ENCODE measurements at regions not wholly inside any gene's neighbourhood (a gene's known extent, or its start where the extent isn't known, plus 50 kb on each side); places are given as distances from the start of the nearest gene placed in this dataset.

DNA sequence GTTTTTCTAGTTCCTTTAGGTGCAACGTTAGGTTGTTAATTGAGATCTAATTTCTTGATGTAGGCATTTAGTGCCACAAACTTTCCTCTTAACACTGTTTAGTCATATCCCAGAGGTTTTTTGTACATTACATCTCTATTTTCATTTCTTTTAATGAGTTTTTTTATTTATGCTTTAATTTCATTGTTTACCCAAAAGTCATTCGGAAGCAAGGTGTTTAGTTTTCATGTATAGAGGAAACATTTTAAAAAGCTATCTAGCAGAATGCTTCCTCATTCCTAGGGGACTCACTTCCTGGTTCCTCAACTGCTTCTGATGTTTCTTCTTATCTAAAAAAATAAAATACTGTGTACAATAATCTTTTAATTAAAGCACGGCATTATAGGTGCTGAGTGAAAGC, 307.2 kb upstream of the CAMK1G start:
- TF ChIP-seq EGR1 (IDR thresholded peaks at IDR 0.05) (no peak), YY1 (IDR thresholded peaks at IDR 0.05; ENCODE audit: low read depth) (no peak), TEAD4 (IDR thresholded peaks at IDR 0.05) (no peak), CEBPB (IDR thresholded peaks at IDR 0.05) (no peak)

DNA sequence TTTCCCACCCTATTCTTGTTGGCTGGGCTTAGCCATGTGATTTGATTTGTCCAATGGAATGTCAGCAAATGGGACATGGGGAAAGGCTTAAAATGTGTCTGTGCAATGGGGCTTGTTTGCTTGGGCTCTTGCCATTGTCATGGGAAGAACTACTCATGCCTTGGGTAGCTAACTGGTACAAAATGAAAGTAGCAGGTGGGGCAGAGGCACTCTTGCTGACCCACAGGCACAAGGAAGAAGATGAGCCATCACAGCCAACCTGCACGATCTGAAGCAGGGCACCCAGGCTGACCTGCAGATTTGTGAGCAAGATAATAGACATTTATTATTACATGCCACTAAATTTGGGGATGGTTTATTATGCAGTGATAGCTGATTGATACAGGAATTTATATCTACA, 305.9 kb upstream of the CAMK1G start:
- TF ChIP-seq, protein P1, sequence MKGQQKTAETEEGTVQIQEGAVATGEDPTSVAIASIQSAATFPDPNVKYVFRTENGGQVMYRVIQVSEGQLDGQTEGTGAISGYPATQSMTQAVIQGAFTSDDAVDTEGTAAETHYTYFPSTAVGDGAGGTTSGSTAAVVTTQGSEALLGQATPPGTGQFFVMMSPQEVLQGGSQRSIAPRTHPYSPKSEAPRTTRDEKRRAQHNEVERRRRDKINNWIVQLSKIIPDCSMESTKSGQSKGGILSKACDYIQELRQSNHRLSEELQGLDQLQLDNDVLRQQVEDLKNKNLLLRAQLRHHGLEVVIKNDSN (IDR thresholded peaks at IDR 0.05) = no peak
- TF ChIP-seq FOXM1 (IDR thresholded peaks at IDR 0.05; ENCODE audit: borderline replicate concordance, low read depth) = no peak
- TF ChIP-seq, protein P2, sequence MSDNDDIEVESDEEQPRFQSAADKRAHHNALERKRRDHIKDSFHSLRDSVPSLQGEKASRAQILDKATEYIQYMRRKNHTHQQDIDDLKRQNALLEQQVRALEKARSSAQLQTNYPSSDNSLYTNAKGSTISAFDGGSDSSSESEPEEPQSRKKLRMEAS (IDR thresholded peaks at IDR 0.05) = no peak
- TF ChIP-seq TCF12 (IDR thresholded peaks at IDR 0.05; ENCODE audit: low read depth) = no peak
- TF ChIP-seq CEBPB (IDR thresholded peaks at IDR 0.05) = no peak
- no peak for TF ChIP-seq EP300 (IDR thresholded peaks at IDR 0.05; ENCODE audit: borderline replicate concordance)
- TF ChIP-seq CREB1 (IDR thresholded peaks at IDR 0.05; ENCODE audit: low read depth) = no peak

DNA sequence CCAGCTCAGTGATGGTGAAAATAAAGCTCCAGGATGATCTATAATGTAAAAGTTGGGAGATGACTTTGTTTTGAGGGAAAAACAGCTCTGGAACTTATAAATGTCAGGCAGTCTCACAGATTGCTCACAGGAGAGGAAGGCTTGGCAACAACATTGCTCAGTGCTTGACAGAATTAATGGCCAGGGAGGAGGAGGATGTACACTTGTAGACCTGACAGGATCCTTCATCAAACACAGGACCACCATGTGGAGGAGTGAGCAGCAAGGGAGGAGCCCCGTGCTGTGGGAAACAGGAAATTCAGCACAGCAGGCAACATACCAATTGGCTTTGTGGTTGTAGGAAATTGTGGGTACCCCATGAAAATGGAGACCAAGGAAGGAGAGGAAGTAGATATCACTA, 291.8 kb upstream of the CAMK1G start:
- TF ChIP-seq EP300 (IDR thresholded peaks at IDR 0.05; ENCODE audit: borderline replicate concordance) (no peak), YY1 (IDR thresholded peaks at IDR 0.05; ENCODE audit: low read depth) (no peak), TEAD4 (IDR thresholded peaks at IDR 0.05) (no peak), EGR1 (IDR thresholded peaks at IDR 0.05) (no peak), TAF1 (IDR thresholded peaks at IDR 0.05; ENCODE audit: low read depth) (no peak)

DNA sequence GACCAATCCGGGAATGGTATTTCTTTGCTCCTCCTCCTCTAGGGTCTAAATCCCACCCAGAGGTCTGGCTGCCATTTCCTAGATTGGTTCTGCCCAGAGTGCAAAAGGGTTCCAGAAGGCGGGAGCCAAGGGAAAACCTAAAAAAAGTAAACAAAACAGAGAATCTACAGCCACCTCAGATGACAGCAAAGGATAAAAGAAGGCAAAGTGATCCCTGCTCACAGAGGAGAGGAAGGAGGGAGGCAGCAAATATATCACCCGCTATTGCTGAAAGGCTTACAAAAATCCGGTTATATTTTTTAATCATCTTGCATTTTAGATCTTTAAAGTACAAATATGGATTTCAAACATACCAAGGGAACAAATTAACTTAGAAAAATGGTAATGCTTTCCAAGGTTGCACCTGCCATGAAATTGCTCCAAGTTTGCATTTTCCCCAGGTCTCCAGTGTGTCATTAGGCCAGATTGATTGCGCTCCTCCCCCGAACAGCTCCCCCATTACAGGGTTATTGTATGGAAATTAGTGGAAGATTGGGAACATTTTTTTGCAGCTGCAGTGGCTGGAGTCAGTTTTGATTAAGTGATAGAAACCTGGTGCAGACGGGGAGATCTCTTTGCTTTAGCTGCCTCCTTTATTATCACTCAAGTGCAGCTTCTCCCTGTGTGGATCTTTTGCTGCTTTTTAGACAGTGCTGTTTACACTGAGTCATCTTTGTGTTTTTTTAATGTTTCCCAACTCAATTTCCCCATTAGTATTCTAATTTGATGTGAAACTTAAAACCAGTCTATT, 280.5 kb upstream of the CAMK1G start:
- TF ChIP-seq TEAD4 (IDR thresholded peaks at IDR 0.05) (no peak), RAD21 (IDR thresholded peaks at IDR 0.05; ENCODE audit: low read depth) (no peak), CREB1 (IDR thresholded peaks at IDR 0.05; ENCODE audit: low read depth) (no peak), TCF12 (IDR thresholded peaks at IDR 0.05; ENCODE audit: low read depth) (no peak), TAF1 (IDR thresholded peaks at IDR 0.05; ENCODE audit: low read depth) (no peak), CEBPB (IDR thresholded peaks at IDR 0.05) (no peak), FOXM1 (IDR thresholded peaks at IDR 0.05; ENCODE audit: borderline replicate concordance, low read depth) (no peak), EP300 (IDR thresholded peaks at IDR 0.05; ENCODE audit: borderline replicate concordance) (no peak), ZBTB7A (IDR thresholded peaks at IDR 0.05; ENCODE audit: low read depth) (no peak), YY1 (IDR thresholded peaks at IDR 0.05; ENCODE audit: low read depth) (no peak)
- TF ChIP-seq, protein P3, sequence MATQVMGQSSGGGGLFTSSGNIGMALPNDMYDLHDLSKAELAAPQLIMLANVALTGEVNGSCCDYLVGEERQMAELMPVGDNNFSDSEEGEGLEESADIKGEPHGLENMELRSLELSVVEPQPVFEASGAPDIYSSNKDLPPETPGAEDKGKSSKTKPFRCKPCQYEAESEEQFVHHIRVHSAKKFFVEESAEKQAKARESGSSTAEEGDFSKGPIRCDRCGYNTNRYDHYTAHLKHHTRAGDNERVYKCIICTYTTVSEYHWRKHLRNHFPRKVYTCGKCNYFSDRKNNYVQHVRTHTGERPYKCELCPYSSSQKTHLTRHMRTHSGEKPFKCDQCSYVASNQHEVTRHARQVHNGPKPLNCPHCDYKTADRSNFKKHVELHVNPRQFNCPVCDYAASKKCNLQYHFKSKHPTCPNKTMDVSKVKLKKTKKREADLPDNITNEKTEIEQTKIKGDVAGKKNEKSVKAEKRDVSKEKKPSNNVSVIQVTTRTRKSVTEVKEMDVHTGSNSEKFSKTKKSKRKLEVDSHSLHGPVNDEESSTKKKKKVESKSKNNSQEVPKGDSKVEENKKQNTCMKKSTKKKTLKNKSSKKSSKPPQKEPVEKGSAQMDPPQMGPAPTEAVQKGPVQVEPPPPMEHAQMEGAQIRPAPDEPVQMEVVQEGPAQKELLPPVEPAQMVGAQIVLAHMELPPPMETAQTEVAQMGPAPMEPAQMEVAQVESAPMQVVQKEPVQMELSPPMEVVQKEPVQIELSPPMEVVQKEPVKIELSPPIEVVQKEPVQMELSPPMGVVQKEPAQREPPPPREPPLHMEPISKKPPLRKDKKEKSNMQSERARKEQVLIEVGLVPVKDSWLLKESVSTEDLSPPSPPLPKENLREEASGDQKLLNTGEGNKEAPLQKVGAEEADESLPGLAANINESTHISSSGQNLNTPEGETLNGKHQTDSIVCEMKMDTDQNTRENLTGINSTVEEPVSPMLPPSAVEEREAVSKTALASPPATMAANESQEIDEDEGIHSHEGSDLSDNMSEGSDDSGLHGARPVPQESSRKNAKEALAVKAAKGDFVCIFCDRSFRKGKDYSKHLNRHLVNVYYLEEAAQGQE (IDR thresholded peaks at IDR 0.05; ENCODE audit: low read depth) = no peak
- TF ChIP-seq, protein P2 (IDR thresholded peaks at IDR 0.05) = no peak
- TF ChIP-seq, protein P1 (IDR thresholded peaks at IDR 0.05) = no peak

DNA sequence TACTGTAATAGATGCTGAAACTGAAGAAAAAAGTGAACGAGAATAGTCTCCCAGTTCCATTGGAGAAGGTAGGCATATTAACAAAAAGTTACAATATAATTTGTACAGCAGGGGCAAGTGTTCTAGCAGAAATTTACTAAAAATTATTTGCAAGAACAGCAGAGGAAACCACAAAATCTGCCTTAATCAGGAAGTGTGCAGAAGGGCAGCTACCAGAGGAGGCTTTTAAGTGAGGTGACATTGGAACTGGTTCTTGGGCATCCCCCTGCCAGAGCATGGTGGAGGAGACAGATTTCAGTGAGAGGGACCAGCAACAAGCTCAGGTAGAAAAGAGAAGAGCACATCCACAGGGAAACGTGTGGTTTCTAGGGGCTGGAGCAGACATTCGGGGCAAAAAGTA, 279.3 kb upstream of the CAMK1G start:
- TF ChIP-seq CREB1 (IDR thresholded peaks at IDR 0.05; ENCODE audit: low read depth) (no peak), EP300 (IDR thresholded peaks at IDR 0.05; ENCODE audit: borderline replicate concordance) (no peak), YY1 (IDR thresholded peaks at IDR 0.05; ENCODE audit: low read depth) (no peak), TEAD4 (IDR thresholded peaks at IDR 0.05) (no peak), TCF12 (IDR thresholded peaks at IDR 0.05; ENCODE audit: low read depth) (no peak), EGR1 (IDR thresholded peaks at IDR 0.05) (no peak), FOXM1 (IDR thresholded peaks at IDR 0.05; ENCODE audit: borderline replicate concordance, low read depth) (no peak), CEBPB (IDR thresholded peaks at IDR 0.05) (no peak)
- TF ChIP-seq, protein P2 (IDR thresholded peaks at IDR 0.05) = no peak

DNA sequence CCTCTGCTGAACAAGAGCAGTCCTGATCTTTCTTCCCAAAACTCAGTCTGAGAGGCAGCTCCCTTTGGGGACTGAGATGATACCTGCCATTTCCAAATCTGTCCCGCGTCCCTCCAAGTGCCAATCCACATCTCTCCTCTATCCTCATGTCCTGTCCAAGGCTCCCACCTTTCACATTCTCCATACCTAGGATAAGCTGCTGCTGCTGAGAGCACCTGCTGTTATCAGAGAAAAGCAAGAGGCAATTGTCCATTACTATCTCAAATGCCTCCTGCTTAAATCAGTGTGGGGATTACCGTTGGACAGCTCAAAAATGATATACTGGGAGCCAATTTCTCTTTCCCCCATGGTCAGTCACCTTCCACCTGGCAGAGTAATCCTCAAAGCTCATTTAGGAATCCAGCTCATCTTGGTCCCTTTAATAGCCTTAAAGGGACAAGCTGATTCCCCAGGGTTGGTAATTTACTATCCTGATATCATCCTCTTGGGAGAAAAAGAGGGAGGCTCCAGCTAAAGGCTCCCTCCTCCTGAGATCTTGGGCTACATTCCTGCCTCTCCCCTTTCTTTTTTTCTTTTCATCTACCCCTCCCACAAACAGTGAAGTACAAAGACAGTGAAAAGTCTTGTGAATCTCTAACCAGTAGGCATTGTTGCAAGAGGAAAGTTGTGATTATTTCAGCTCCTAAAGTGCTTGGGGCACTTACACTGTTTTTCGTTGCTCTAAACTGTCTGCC, 278.1 kb upstream of the CAMK1G start:
- TF ChIP-seq, protein P1 (IDR thresholded peaks at IDR 0.05) = no peak
- no peak for TF ChIP-seq TEAD4 (IDR thresholded peaks at IDR 0.05)
- no peak for TF ChIP-seq EGR1 (IDR thresholded peaks at IDR 0.05)
- no peak for TF ChIP-seq EP300 (IDR thresholded peaks at IDR 0.05; ENCODE audit: borderline replicate concordance)
- no peak for TF ChIP-seq YY1 (IDR thresholded peaks at IDR 0.05; ENCODE audit: low read depth)
- TF ChIP-seq, protein P2 (IDR thresholded peaks at IDR 0.05) = no peak

DNA sequence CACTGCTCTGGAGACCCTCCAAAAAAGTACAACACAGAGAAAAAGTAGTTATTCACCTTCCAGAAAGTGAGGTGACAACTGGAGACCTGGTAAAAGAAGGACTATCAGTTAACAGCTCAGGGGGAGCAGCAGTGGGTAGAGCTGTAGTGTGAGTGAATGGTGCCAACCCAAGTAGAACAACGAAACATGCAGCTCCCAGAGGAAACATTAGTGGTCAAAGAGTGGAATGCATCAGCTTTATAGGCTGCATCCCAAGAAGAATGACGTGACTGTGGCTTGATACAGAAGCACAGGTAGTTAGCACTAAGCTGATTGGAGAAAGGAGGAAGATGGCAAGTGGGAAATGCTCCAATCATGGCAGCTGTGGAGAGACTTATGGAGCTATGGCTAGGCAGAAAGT, 275.7 kb upstream of the CAMK1G start:
- TF ChIP-seq EP300 (IDR thresholded peaks at IDR 0.05; ENCODE audit: borderline replicate concordance) (no peak), RAD21 (IDR thresholded peaks at IDR 0.05; ENCODE audit: low read depth) (no peak), TCF12 (IDR thresholded peaks at IDR 0.05; ENCODE audit: low read depth) (no peak), FOXM1 (IDR thresholded peaks at IDR 0.05; ENCODE audit: borderline replicate concordance, low read depth) (no peak), YY1 (IDR thresholded peaks at IDR 0.05; ENCODE audit: low read depth) (no peak), TAF1 (IDR thresholded peaks at IDR 0.05; ENCODE audit: low read depth) (no peak), NFIC (IDR thresholded peaks at IDR 0.05) (no peak), ZBTB7A (IDR thresholded peaks at IDR 0.05; ENCODE audit: low read depth) (no peak), TEAD4 (IDR thresholded peaks at IDR 0.05) (no peak), CEBPB (IDR thresholded peaks at IDR 0.05) (no peak), EGR1 (IDR thresholded peaks at IDR 0.05) (no peak), CREB1 (IDR thresholded peaks at IDR 0.05; ENCODE audit: low read depth) (no peak)
- TF ChIP-seq, protein P3 (IDR thresholded peaks at IDR 0.05; ENCODE audit: low read depth) = no peak
- TF ChIP-seq, protein P2 (IDR thresholded peaks at IDR 0.05) = no peak

Data from Ishikawa (cell line).